ENCODE measurements at regions not wholly inside any gene's neighbourhood (a gene's known extent, or its start where the extent isn't known, plus 50 kb on each side); places are given as distances from the start of the nearest gene placed in this dataset.

- Histone ChIP-seq H3K27ac (no peak overlapping the region), H3K9me3 (no peaks in the 10 kb centered on the region), H3K36me3 (no peaks in the 10 kb centered on the region), H3K4me3 (no peak overlapping the region), H3K4me1 (no peaks in the 10 kb centered on the region), H3K27me3 (no peaks in the 10 kb centered on the region)
- no peak for ATAC-seq
- 67 to 91% methylated on average over 3 of the region's 3 CpGs for WGBS, 2 donors (ENCODE audit: low coverage in 1 of 2)
- no peak for TF ChIP-seq POLR2A (IDR thresholded peaks at IDR 0.05)
- TF ChIP-seq POLR2AphosphoS5 (IDR thresholded peaks at IDR 0.05): no peak
- TF ChIP-seq, protein P1, sequence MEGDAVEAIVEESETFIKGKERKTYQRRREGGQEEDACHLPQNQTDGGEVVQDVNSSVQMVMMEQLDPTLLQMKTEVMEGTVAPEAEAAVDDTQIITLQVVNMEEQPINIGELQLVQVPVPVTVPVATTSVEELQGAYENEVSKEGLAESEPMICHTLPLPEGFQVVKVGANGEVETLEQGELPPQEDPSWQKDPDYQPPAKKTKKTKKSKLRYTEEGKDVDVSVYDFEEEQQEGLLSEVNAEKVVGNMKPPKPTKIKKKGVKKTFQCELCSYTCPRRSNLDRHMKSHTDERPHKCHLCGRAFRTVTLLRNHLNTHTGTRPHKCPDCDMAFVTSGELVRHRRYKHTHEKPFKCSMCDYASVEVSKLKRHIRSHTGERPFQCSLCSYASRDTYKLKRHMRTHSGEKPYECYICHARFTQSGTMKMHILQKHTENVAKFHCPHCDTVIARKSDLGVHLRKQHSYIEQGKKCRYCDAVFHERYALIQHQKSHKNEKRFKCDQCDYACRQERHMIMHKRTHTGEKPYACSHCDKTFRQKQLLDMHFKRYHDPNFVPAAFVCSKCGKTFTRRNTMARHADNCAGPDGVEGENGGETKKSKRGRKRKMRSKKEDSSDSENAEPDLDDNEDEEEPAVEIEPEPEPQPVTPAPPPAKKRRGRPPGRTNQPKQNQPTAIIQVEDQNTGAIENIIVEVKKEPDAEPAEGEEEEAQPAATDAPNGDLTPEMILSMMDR (IDR thresholded peaks at IDR 0.05): no peak
- no peak for TF ChIP-seq EP300 (IDR thresholded peaks at IDR 0.05)
Observed at GRCh38 chr6:47170617-47170947, 128.4 kb upstream of the ADGRF1 start.

GRCh38 chr6:47169785-47170616 lies 127.9 kb upstream of the ADGRF1 start:
- WGBS, 2 donors (ENCODE audit: low coverage in 1 of 2): 88 to 92% methylated on average over 1 of the region's 1 CpG
- Histone ChIP-seq H3K4me3 (no peak overlapping the region), H3K27me3 (no peaks in the 10 kb centered on the region), H3K27ac (no peak overlapping the region), H3K9me3 (no peaks in the 10 kb centered on the region), H3K36me3 (no peaks in the 10 kb centered on the region), H3K4me1 (no peaks in the 10 kb centered on the region)
- TF ChIP-seq EP300 (IDR thresholded peaks at IDR 0.05) (no peak), POLR2AphosphoS5 (IDR thresholded peaks at IDR 0.05) (no peak), POLR2A (IDR thresholded peaks at IDR 0.05) (no peak)
- TF ChIP-seq, protein P1 (IDR thresholded peaks at IDR 0.05): no peak
- ATAC-seq: peak; percentile 73

DNA sequence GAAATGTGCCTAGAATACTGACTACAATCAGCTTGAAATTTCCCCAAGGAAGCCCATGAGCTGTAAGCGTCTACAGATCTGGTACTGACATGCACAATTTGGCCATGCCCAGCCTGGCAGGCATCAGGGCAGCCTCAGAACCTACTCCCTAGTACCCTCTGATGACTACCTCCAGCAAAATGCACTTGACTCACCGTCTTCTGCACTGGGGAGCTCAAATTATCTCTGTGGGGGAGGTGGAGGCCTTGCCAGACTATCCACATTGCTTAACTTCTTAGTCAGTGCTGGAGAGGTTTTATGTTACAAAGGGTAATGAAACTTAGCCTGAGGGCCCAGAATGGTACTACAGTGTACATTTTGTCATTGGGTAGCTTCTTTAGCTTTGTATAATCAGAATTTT lies 126.0 kb upstream of the ADGRF1 start:
- peak; percentile 89 for ATAC-seq
- WGBS, 2 donors (ENCODE audit: low coverage in 1 of 2): 12% methylated on average over 2 of the region's 2 CpGs; no CpG with 5 or more reads in 1 of the 2 donors
- H3K27ac ChIP-seq: no peak overlapping the region
- H3K9me3 ChIP-seq: no peaks in the 10 kb centered on the region
- H3K27me3 ChIP-seq: no peaks in the 10 kb centered on the region
- no peak overlapping the region for H3K4me3 ChIP-seq
- H3K36me3 ChIP-seq: no peaks in the 10 kb centered on the region
- H3K4me1 ChIP-seq: no peaks in the 10 kb centered on the region
- TF ChIP-seq POLR2AphosphoS5 (IDR thresholded peaks at IDR 0.05): peak; percentile 60
- TF ChIP-seq POLR2A (IDR thresholded peaks at IDR 0.05): no peak
- TF ChIP-seq, protein P1 (IDR thresholded peaks at IDR 0.05): no peak

GRCh38 chr6:47165918-47166317 lies 123.8 kb upstream of the ADGRF1 start:
- no peak for ATAC-seq
- 75 to 100% methylated on average over 1 of the region's 1 CpG for WGBS, 2 donors (ENCODE audit: low coverage in 1 of 2)
- no peaks in the 10 kb centered on the region for H3K27me3 ChIP-seq
- TF ChIP-seq, protein P1 (IDR thresholded peaks at IDR 0.05): no peak
- TF ChIP-seq POLR2A (IDR thresholded peaks at IDR 0.05): no peak
- no peak for TF ChIP-seq POLR2AphosphoS5 (IDR thresholded peaks at IDR 0.05)
- TF ChIP-seq EP300 (IDR thresholded peaks at IDR 0.05): no peak
- H3K27ac ChIP-seq: no peak overlapping the region
- no peaks in the 10 kb centered on the region for H3K36me3 ChIP-seq
- no peaks in the 10 kb centered on the region for H3K9me3 ChIP-seq
- H3K4me3 ChIP-seq: no peak overlapping the region
- H3K4me1 ChIP-seq: no peaks in the 10 kb centered on the region

- no peak overlapping the region for H3K27ac ChIP-seq
- no peak overlapping the region for H3K4me3 ChIP-seq
- H3K27me3 ChIP-seq: no peaks in the 10 kb centered on the region
- no peaks in the 10 kb centered on the region for H3K9me3 ChIP-seq
- ATAC-seq: no peak
- no peaks in the 10 kb centered on the region for H3K36me3 ChIP-seq
- H3K4me1 ChIP-seq: no peaks in the 10 kb centered on the region
- TF ChIP-seq POLR2AphosphoS5 (IDR thresholded peaks at IDR 0.05) (no peak), EP300 (IDR thresholded peaks at IDR 0.05) (no peak), POLR2A (IDR thresholded peaks at IDR 0.05) (no peak)
- TF ChIP-seq, protein P1 (IDR thresholded peaks at IDR 0.05): no peak
Observed at GRCh38 chr6:47164877-47165276, 122.7 kb upstream of the ADGRF1 start.

All from gastroesophageal sphincter (tissue), 4 donors.